ENCODE measurements at regions not wholly inside any gene's neighbourhood (a gene's known extent, or its start where the extent isn't known, plus 50 kb on each side); places are given as distances from the start of the nearest gene placed in this dataset.
A peak's percentile ranks its signal among the peaks of the same experiment; 100 is the strongest.
"Not testable (repeated sequence)": the region's sequence is repeated elsewhere in the genome, so short reads cannot be mapped to it uniquely, and the experiment has no call there.

- not testable (repeated sequence) for DNase-seq (ENCODE audit: low spot score)
These were observed 59.5 kb upstream of the FAM90A26 start for GRCh38 chr4:9110700-9111099.

GRCh38 chr4:9103148-9103524, 67.1 kb upstream of the FAM90A26 start:
- DNase-seq (ENCODE audit: low spot score): not testable (repeated sequence)

GRCh38 chr4:9102471-9103147, 67.6 kb upstream of the FAM90A26 start:
- DNase-seq (ENCODE audit: low spot score): not testable (repeated sequence)

- DNase-seq (ENCODE audit: low spot score): not testable (repeated sequence)
These were observed 73.9 kb upstream of the FAM90A26 start for GRCh38 chr4:9096330-9096729.

GRCh38 chr4:9078796-9079195, 91.4 kb upstream of the FAM90A26 start:
- DNase-seq (ENCODE audit: low spot score): not testable (repeated sequence)

GRCh38 chr4:9076974-9077373, 93.2 kb upstream of the FAM90A26 start:
- not testable (repeated sequence) for DNase-seq (ENCODE audit: low spot score)

GRCh38 chr4:9076486-9076885, 93.7 kb upstream of the FAM90A26 start:
- not testable (repeated sequence) for DNase-seq (ENCODE audit: low spot score)

- DNase-seq (ENCODE audit: low spot score): not testable (repeated sequence)
These were observed 96.8 kb upstream of the FAM90A26 start for GRCh38 chr4:9073371-9073770.

- DNase-seq (ENCODE audit: low spot score): not testable (repeated sequence)
These were observed 97.5 kb upstream of the FAM90A26 start for GRCh38 chr4:9072521-9073220.

GRCh38 chr4:9067923-9068322, 102.3 kb upstream of the FAM90A26 start:
- DNase-seq (ENCODE audit: low spot score): not testable (repeated sequence)

GRCh38 chr4:9063612-9064011, 106.6 kb upstream of the FAM90A26 start:
- not testable (repeated sequence) for DNase-seq (ENCODE audit: low spot score)

- DNase-seq (ENCODE audit: low spot score): not testable (repeated sequence)
These were observed 145.3 kb upstream of the FAM90A26 start for GRCh38 chr4:9024866-9025265.

- not testable (repeated sequence) for DNase-seq (ENCODE audit: low spot score)
These were observed 138.2 kb upstream of the HMX1 start for GRCh38 chr4:9009792-9010191.

- DNase-seq (ENCODE audit: low spot score): not testable (repeated sequence)
These were observed 136.8 kb upstream of the HMX1 start for GRCh38 chr4:9008407-9008806.

- not testable (repeated sequence) for DNase-seq (ENCODE audit: low spot score)
These were observed 129.5 kb upstream of the HMX1 start for GRCh38 chr4:9001153-9001552.

- peak; percentile 71 for DNase-seq (ENCODE audit: low spot score)
These were observed 128.9 kb upstream of the HMX1 start for GRCh38 chr4:9000505-9001001.

- not testable (repeated sequence) for DNase-seq (ENCODE audit: low spot score)
These were observed 121.3 kb upstream of the HMX1 start for GRCh38 chr4:8992981-8993380.

- DNase-seq (ENCODE audit: low spot score): not testable (repeated sequence)
These were observed 119.8 kb upstream of the HMX1 start for GRCh38 chr4:8991449-8991848.

- DNase-seq (ENCODE audit: low spot score): not testable (repeated sequence)
These were observed 118.7 kb upstream of the HMX1 start for GRCh38 chr4:8990341-8990740.

GRCh38 chr4:8985786-8986185, 114.1 kb upstream of the HMX1 start:
- not testable (repeated sequence) for DNase-seq (ENCODE audit: low spot score)

- DNase-seq (ENCODE audit: low spot score): not testable (repeated sequence)
These were observed 113.0 kb upstream of the HMX1 start for GRCh38 chr4:8984641-8985040.

- DNase-seq (ENCODE audit: low spot score): not testable (repeated sequence)
These were observed 112.3 kb upstream of the HMX1 start for GRCh38 chr4:8983921-8984320.

GRCh38 chr4:8976466-8977128, 105.0 kb upstream of the HMX1 start:
- not testable (repeated sequence) for DNase-seq (ENCODE audit: low spot score)
